IPS-15b (cell line): ENCODE measurements at regions not wholly inside any gene's neighbourhood (a gene's known extent, or its start where the extent isn't known, plus 50 kb on each side); places are given as distances from the start of the nearest gene placed in this dataset.
"Not testable (repeated sequence)": the region's sequence is repeated elsewhere in the genome, so short reads cannot be mapped to it uniquely, and the experiment has no call there.

Experiments used
- H3K27me3 ChIP-seq: one replicate; pipeline ENCODE4 v1.6.1; 2013; ENCODE audit warnings: low read length; ENCODE audit not compliant: control insufficient read depth, insufficient read depth
- H3K36me3 ChIP-seq: one replicate; pipeline ENCODE4 v1.6.1; 2013; ENCODE audit warnings: low read length; ENCODE audit not compliant: control insufficient read depth, insufficient read depth
- H3K4me1 ChIP-seq: one replicate; pipeline ENCODE4 v1.6.1; 2013; ENCODE audit warnings: mild to moderate bottlenecking, low read length; ENCODE audit not compliant: control insufficient read depth, insufficient read depth
- H3K4me3 ChIP-seq: one replicate; pipeline ENCODE4 v1.5.1; 2013; ENCODE audit warnings: low read depth, low read length
- H3K9ac ChIP-seq: one replicate; pipeline ENCODE4 v1.6.1; 2013; ENCODE audit warnings: low read depth, mild to moderate bottlenecking, low read length
- H3K9me3 ChIP-seq: one replicate; pipeline ENCODE4 v1.6.1; 2013; ENCODE audit warnings: mild to moderate bottlenecking, low read length; ENCODE audit not compliant: control insufficient read depth, insufficient read depth

- not testable (repeated sequence) for H3K27me3 ChIP-seq, H3K4me1 ChIP-seq, H3K9me3 ChIP-seq, H3K9ac ChIP-seq, H3K36me3 ChIP-seq, H3K4me3 ChIP-seq
Observed at GRCh38 chr10:29810231-29810630, 175.5 kb upstream of the SVIL start.

- no peaks in the 10 kb centered on the region for H3K9me3 ChIP-seq
- H3K4me1 ChIP-seq, result no peaks in the 10 kb centered on the region
- H3K27me3 ChIP-seq, result no peaks in the 10 kb centered on the region
- H3K4me3 ChIP-seq, result no peak overlapping the region
- H3K36me3 ChIP-seq, result no peaks in the 10 kb centered on the region
- no peak overlapping the region for H3K9ac ChIP-seq
Observed at GRCh38 chr10:29809383-29809782, 174.6 kb upstream of the SVIL start.

GRCh38 chr10:29807163-29807806 is 172.5 kb upstream of the SVIL start:
- H3K9ac ChIP-seq, result no peak overlapping the region
- H3K4me1 ChIP-seq, result no peaks in the 10 kb centered on the region
- H3K4me3 ChIP-seq, result no peak overlapping the region
- H3K27me3 ChIP-seq, result no peaks in the 10 kb centered on the region
- H3K9me3 ChIP-seq, result no peaks in the 10 kb centered on the region
- no peaks in the 10 kb centered on the region for H3K36me3 ChIP-seq

- H3K4me1 ChIP-seq, result no peaks in the 10 kb centered on the region
- no peaks in the 10 kb centered on the region for H3K27me3 ChIP-seq
- no peaks in the 10 kb centered on the region for H3K36me3 ChIP-seq
- no peak overlapping the region for H3K9ac ChIP-seq
- no peaks in the 10 kb centered on the region for H3K9me3 ChIP-seq
- H3K4me3 ChIP-seq, result no peak overlapping the region
Observed at GRCh38 chr10:29806350-29806788, 171.6 kb upstream of the SVIL start.

- Histone ChIP-seq H3K4me3 (no peak overlapping the region), H3K9me3 (no peaks in the 10 kb centered on the region), H3K4me1 (no peaks in the 10 kb centered on the region), H3K36me3 (no peaks in the 10 kb centered on the region), H3K9ac (no peak overlapping the region), H3K27me3 (no peaks in the 10 kb centered on the region)
Observed at GRCh38 chr10:29805134-29805723, 170.5 kb upstream of the SVIL start.

GRCh38 chr10:29804025-29804852 is 169.5 kb upstream of the SVIL start:
- no peaks in the 10 kb centered on the region for H3K4me1 ChIP-seq
- no peaks in the 10 kb centered on the region for H3K36me3 ChIP-seq
- no peak overlapping the region for H3K9ac ChIP-seq
- H3K27me3 ChIP-seq, result no peaks in the 10 kb centered on the region
- H3K9me3 ChIP-seq, result no peaks in the 10 kb centered on the region
- no peak overlapping the region for H3K4me3 ChIP-seq

GRCh38 chr10:29802171-29802570 is 167.4 kb upstream of the SVIL start:
- Histone ChIP-seq H3K9me3 (no peaks in the 10 kb centered on the region), H3K36me3 (no peaks in the 10 kb centered on the region), H3K4me1 (no peaks in the 10 kb centered on the region), H3K4me3 (no peak overlapping the region), H3K27me3 (no peaks in the 10 kb centered on the region), H3K9ac (no peak overlapping the region)

GRCh38 chr10:29798921-29799690 is 164.3 kb upstream of the SVIL start:
- no peaks in the 10 kb centered on the region for H3K36me3 ChIP-seq
- H3K9me3 ChIP-seq, result no peaks in the 10 kb centered on the region
- no peak overlapping the region for H3K4me3 ChIP-seq
- H3K4me1 ChIP-seq, result no peaks in the 10 kb centered on the region
- H3K27me3 ChIP-seq, result no peaks in the 10 kb centered on the region
- H3K9ac ChIP-seq, result no peak overlapping the region

GRCh38 chr10:29797616-29798015 is 162.8 kb upstream of the SVIL start:
- Histone ChIP-seq H3K4me1 (no peaks in the 10 kb centered on the region), H3K27me3 (no peaks in the 10 kb centered on the region), H3K9me3 (no peaks in the 10 kb centered on the region), H3K4me3 (no peak overlapping the region), H3K36me3 (no peaks in the 10 kb centered on the region), H3K9ac (no peak overlapping the region)

GRCh38 chr10:29795850-29796249 is 161.1 kb upstream of the SVIL start:
- H3K27me3 ChIP-seq, result no peaks in the 10 kb centered on the region
- no peak overlapping the region for H3K4me3 ChIP-seq
- H3K4me1 ChIP-seq, result no peaks in the 10 kb centered on the region
- H3K36me3 ChIP-seq, result no peaks in the 10 kb centered on the region
- no peak overlapping the region for H3K9ac ChIP-seq
- no peaks in the 10 kb centered on the region for H3K9me3 ChIP-seq

- Histone ChIP-seq H3K9me3 (no peaks in the 10 kb centered on the region), H3K9ac (no peak overlapping the region), H3K4me3 (no peak overlapping the region), H3K4me1 (no peaks in the 10 kb centered on the region), H3K36me3 (no peaks in the 10 kb centered on the region), H3K27me3 (no peaks in the 10 kb centered on the region)
Observed at GRCh38 chr10:29794776-29795611, 160.2 kb upstream of the SVIL start.
